Adrenal gland (tissue), 9 donors: ENCODE measurements at regions not wholly inside any gene's neighbourhood (a gene's known extent, or its start where the extent isn't known, plus 50 kb on each side); places are given as distances from the start of the nearest gene placed in this dataset.

Experiments
- DNase-seq, 7 donors: peaks; one replicate each; pipeline ENCODE4 v3.0.0-alpha.2; 2019 to 2020
- H3K27ac ChIP-seq, 5 donors: fragments of 200-600 bp; sonication (generic) in 4 of 5; 1 replicate in 3 of 5; 2 replicates in 2 of 5; pipeline versions ENCODE4 v1.5.1 to v1.8.0; 2016 to 2020; ENCODE audit warnings: mild to moderate bottlenecking in 1 of 5
- H3K27me3 ChIP-seq: fragments of 200-600 bp; 2 replicates; pipeline ENCODE4 v1.8.0; 2021
- H3K36me3 ChIP-seq, 2 donors: fragments of 200-600 bp; replicated peaks in 1 of 2; 1 replicate in 1 of 2; 2 replicates in 1 of 2; pipeline versions ENCODE4 v1.5.1 to v1.8.0; 2018 to 2022
- H3K4me1 ChIP-seq, 2 donors: fragments of 200-600 bp; replicated peaks in 1 of 2; 1 replicate in 1 of 2; 2 replicates in 1 of 2; pipeline versions ENCODE4 v1.5.1 to v1.8.0; 2018 to 2021
- H3K4me3 ChIP-seq, 4 donors: fragments of 200-600 bp; sonication (generic) in 3 of 4; one replicate each; pipeline ENCODE4 v1.5.1; 2016 to 2018
- H3K9me3 ChIP-seq, 3 donors: fragments of 200-600 bp; sonication (generic) in 1 of 3; replicated peaks in 1 of 3; 1 replicate in 2 of 3; 2 replicates in 1 of 3; pipeline versions ENCODE4 v1.5.1 to v1.8.0; 2016 to 2021
- POLR2A ChIP-seq, 2 donors: fragments of 450-650 bp; IDR thresholded peaks; one replicate each; pipeline ENCODE4 v1.6.1; 2017; ENCODE audit warnings: antibody characterized with exemption in 2 of 2, mild to moderate bottlenecking in 2 of 2, moderate library complexity in 1 of 2
- WGBS, 4 donors: extraction: QIAGEN DNeasy Blood & Tissue Kit in 2 of 4; methylation state at CpG; one replicate each; pipeline versions ENCODE4 v1.1.5 to v1.1.7; 2013 to 2017; 5-methylcytosine and 5-hydroxymethylcytosine counted together
- intact Hi-C, 2 donors: fragments of 100-400 bp; cut with DNase I; formaldehyde crosslinking; loops; one replicate each; pipeline versions ENCODE4 v1.14.1 to v1.15.0; 2022 to 2023
- TF ChIP-seq, protein P1 (sequence below), 6 experiments: fragments of 450-650 bp in 4 of 6; fragments of 200-600 bp in 2 of 6; sonication (generic) in 1 of 6; IDR thresholded peaks; 1 replicate in 5 of 6; 2 replicates in 1 of 6; pipeline versions ENCODE4 v1.5.1 to v1.8.0; 2016 to 2021; ENCODE audit warnings: antibody characterized with exemption in 6 of 6, mild to moderate bottlenecking in 2 of 6, moderate library complexity in 1 of 6
- donor health status: healthy with polysubstance abuse.
- donor health status: Bipolar disorder and iron deficiency.
- donor health status: DM: yes; HTN: yes; CAD: no.
- donor health status: DM: no; HTN: no; CAD: no.
- donor health status: DM: no; HTN: no; CAD: no.

DNA sequence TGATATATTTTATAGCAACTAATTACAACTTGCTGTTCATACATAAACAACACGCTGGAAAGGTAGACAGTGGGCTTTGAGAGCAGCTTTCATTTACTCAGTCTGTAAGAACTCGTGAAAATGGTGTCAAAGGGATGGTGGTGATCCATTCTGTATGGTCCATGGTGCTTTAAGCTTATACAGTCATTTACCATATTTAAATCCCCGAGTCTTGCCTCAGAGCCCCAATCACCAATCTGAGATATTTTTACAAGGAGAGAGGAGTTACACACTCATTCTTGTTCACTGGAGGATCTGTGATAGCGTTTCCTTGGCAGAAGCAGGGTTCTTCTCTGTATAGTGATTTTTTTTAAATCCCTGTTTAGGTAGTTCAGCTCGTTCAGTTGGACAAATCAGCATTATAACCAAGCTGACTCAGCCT, 694.6 kb downstream of the USP25 start:
- Histone ChIP-seq H3K27me3 (no peaks in the 10 kb centered on the region), H3K9me3 (no peaks in the 10 kb centered on the region), H3K36me3 (no peaks in the 10 kb centered on the region), H3K27ac (peak overlapping the region in 4 of 5 donors; percentile 14 to 82 (median 38)), H3K4me3 (peak overlapping the region in 1 of 4 donors; percentile 34), H3K4me1 (peaks cover 19 to 39% of the 10 kb centered on the region in 2 donors)
- intact Hi-C loops, result no loop called here
- no peak for TF ChIP-seq POLR2A (IDR thresholded peaks at IDR 0.05)
- TF ChIP-seq, protein P1, sequence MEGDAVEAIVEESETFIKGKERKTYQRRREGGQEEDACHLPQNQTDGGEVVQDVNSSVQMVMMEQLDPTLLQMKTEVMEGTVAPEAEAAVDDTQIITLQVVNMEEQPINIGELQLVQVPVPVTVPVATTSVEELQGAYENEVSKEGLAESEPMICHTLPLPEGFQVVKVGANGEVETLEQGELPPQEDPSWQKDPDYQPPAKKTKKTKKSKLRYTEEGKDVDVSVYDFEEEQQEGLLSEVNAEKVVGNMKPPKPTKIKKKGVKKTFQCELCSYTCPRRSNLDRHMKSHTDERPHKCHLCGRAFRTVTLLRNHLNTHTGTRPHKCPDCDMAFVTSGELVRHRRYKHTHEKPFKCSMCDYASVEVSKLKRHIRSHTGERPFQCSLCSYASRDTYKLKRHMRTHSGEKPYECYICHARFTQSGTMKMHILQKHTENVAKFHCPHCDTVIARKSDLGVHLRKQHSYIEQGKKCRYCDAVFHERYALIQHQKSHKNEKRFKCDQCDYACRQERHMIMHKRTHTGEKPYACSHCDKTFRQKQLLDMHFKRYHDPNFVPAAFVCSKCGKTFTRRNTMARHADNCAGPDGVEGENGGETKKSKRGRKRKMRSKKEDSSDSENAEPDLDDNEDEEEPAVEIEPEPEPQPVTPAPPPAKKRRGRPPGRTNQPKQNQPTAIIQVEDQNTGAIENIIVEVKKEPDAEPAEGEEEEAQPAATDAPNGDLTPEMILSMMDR (IDR thresholded peaks at IDR 0.05), result no peak
- WGBS, 4 donors, result 47 to 61% (median 52%) methylated on average over 5 of the region's 5 CpGs
- DNase-seq, result no peak

DNA sequence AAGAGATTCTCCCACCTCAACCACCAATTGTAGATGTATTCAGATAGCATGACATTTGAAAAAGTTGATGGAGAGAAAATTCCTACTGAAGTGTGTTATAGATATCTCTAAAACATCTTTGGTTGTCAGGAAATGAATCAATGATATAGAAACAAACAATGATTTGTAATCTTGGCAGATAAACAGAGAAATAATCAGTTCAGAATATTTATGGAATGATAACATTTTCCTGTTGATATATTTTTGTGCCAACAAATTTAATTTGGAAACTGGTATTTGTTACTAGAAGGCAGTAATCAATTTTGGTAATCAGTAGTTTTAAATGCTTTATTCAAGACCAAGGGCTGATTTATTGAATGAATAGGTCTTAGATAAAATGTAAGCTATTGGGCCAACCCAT, 695.6 kb downstream of the USP25 start:
- Histone ChIP-seq H3K4me3 (no peak overlapping the region), H3K36me3 (no peaks in the 10 kb centered on the region), H3K27ac (peak overlapping the region in 3 of 5 donors; percentile 1 to 61 (median 15)), H3K27me3 (no peaks in the 10 kb centered on the region), H3K4me1 (peaks cover 19 to 39% of the 10 kb centered on the region in 2 donors), H3K9me3 (no peaks in the 10 kb centered on the region)
- TF ChIP-seq, protein P1 (IDR thresholded peaks at IDR 0.05), result no peak
- no peak for TF ChIP-seq POLR2A (IDR thresholded peaks at IDR 0.05)
- intact Hi-C loops, result no loop called here
- no peak for DNase-seq

DNA sequence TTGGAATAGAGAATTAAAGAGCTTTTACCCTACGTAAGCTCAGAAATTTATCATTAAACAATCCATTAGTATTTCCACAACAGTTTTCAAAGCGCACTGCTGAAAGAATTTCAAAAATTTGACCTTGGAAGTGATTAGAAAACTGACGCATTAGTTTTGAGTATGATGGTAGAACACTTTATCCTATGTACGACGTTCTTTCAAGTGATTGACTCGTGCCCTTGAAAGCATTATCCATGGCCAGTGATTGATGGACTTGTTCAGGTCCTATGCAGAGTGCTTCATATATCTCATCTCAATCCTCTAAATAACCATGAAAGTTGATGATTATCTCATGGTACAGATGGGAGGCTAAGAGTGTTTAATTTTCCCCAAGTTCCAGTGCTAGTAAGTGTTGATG, 697.2 kb downstream of the USP25 start:
- Histone ChIP-seq H3K4me3 (no peak overlapping the region), H3K27me3 (no peaks in the 10 kb centered on the region), H3K36me3 (no peaks in the 10 kb centered on the region), H3K9me3 (no peaks in the 10 kb centered on the region), H3K4me1 (peaks cover 19 to 39% of the 10 kb centered on the region in 2 donors), H3K27ac (peak overlapping the region in 3 of 5 donors; percentile 41 to 71 (median 42))
- intact Hi-C loops, result no loop called here
- DNase-seq, result peak in 1 of 7 donors; percentile 17
- TF ChIP-seq POLR2A (IDR thresholded peaks at IDR 0.05), result no peak
- TF ChIP-seq, protein P1 (IDR thresholded peaks at IDR 0.05), result no peak
- 28 to 39% (median 35%) methylated on average over 6 of the region's 6 CpGs for WGBS, 4 donors

DNA sequence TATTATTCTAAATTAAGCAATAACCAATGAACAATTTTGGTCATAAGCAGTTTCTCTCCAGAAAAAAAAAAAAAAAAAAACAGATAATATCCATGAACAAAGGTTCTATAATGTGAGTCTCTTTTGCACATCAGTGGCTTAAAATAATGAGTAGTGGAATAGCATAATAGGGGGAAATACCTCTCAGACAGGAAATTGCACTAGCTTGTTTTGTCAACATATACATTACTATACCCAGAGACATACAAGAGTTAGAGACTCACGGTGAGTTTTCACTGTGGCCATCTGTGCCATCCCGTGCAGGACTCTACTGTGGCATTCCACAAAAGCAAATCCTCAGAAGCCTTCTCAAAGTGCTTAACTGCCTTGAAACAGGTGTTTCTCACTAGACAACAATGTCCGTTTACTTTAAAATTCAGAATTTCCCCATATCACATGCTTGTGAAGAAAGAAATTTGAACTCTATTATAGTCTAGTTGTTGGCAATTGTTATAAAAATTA, 697.9 kb downstream of the USP25 start:
- TF ChIP-seq, protein P1 (IDR thresholded peaks at IDR 0.05), result no peak
- no peak for TF ChIP-seq POLR2A (IDR thresholded peaks at IDR 0.05)
- no peak for DNase-seq
- Histone ChIP-seq H3K27me3 (no peaks in the 10 kb centered on the region), H3K4me1 (peaks cover 16 to 37% of the 10 kb centered on the region in 2 donors), H3K9me3 (no peaks in the 10 kb centered on the region), H3K27ac (peak overlapping the region in 1 of 5 donors; percentile 22), H3K4me3 (no peak overlapping the region), H3K36me3 (no peaks in the 10 kb centered on the region)
- 84 to 90% (median 87%) methylated on average over 3 of the region's 3 CpGs for WGBS, 4 donors
- intact Hi-C loops, result no loop called here
